WTC11 (cell line): ENCODE measurements at regions not wholly inside any gene's neighbourhood (a gene's known extent, or its start where the extent isn't known, plus 50 kb on each side); places are given as distances from the start of the nearest gene placed in this dataset.

Source experiments
- ETV6 ChIP-seq: sonication (generic); formaldehyde crosslinking; IDR thresholded peaks from 2 replicates; pipeline ENCODE4 v1.8.1; 2022; ENCODE audit warnings: mild to moderate bottlenecking, missing genetic modification reagents
- NR2C2 ChIP-seq: sonication (generic); formaldehyde crosslinking; IDR thresholded peaks from 2 replicates; pipeline ENCODE4 v1.8.0; 2022; ENCODE audit warnings: mild to moderate bottlenecking, missing genetic modification reagents
- ZNF416 ChIP-seq: fragments of 250-450 bp; sonication (Bioruptor Pico); IDR thresholded peaks from 2 replicates; pipeline ENCODE4 v1.9.0; 2021; ENCODE audit warnings: mild to moderate bottlenecking, inconsistent platforms
- TF ChIP-seq, protein P1 (sequence below): fragments of 200-600 bp; IDR thresholded peaks from 2 replicates; pipeline ENCODE4 v1.8.0; 2022; ENCODE audit warnings: antibody characterized with exemption

DNA sequence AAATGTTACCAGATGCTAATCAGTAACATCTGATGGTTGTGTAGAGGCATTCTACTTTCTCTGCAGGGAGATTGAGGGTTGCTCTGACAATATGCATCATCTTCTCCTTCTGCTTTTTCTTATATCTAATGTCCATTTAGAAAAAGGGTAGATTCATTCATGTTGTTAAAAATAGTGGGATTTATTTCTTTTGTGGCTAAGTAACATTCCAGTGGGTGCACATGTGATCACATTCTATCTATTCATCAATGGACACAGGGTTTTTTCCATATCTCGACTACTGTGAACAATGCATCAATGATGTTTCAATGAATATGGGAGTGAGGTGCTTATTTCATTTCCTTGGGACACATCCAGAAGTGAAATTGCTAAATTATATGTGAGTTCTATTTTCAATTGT, 103.9 kb downstream of the CRPPA start:
- no peak for TF ChIP-seq ZNF416 (CRISPR knock-in tag)
- TF ChIP-seq NR2C2 (CRISPR knock-in tag) = no peak
- TF ChIP-seq, protein P1, sequence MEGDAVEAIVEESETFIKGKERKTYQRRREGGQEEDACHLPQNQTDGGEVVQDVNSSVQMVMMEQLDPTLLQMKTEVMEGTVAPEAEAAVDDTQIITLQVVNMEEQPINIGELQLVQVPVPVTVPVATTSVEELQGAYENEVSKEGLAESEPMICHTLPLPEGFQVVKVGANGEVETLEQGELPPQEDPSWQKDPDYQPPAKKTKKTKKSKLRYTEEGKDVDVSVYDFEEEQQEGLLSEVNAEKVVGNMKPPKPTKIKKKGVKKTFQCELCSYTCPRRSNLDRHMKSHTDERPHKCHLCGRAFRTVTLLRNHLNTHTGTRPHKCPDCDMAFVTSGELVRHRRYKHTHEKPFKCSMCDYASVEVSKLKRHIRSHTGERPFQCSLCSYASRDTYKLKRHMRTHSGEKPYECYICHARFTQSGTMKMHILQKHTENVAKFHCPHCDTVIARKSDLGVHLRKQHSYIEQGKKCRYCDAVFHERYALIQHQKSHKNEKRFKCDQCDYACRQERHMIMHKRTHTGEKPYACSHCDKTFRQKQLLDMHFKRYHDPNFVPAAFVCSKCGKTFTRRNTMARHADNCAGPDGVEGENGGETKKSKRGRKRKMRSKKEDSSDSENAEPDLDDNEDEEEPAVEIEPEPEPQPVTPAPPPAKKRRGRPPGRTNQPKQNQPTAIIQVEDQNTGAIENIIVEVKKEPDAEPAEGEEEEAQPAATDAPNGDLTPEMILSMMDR = no peak
- no peak for TF ChIP-seq ETV6 (CRISPR knock-in tag)
